DND-41 (cell line): ENCODE measurements at regions not wholly inside any gene's neighbourhood (a gene's known extent, or its start where the extent isn't known, plus 50 kb on each side); places are given as distances from the start of the nearest gene placed in this dataset.

ENCODE experiments used
- ATAC-seq: fragments of 200-7000 bp; cut with Tn5 transposase; 3 replicates; pipeline ENCODE4 v1.9.1; 2021; ENCODE audit warnings: low read depth; ENCODE audit not compliant: insufficient read depth
- DNase-seq: peaks from one replicate; pipeline ENCODE4 v3.0.0-alpha.2; 2020
- H2AFZ ChIP-seq: 2 replicates; pipeline ENCODE4 v1.6.0; 2012; ENCODE audit warnings: low read depth, low read length
- H3K27ac ChIP-seq: 2 replicates; pipeline ENCODE4 v1.5.1; 2012; ENCODE audit warnings: low read length, inconsistent platforms
- H3K27me3 ChIP-seq: fragments of 200-600 bp; sonication (generic); 2 replicates; pipeline ENCODE4 v1.6.0; 2012; ENCODE audit warnings: low read length, mild to moderate bottlenecking, inconsistent platforms; ENCODE audit not compliant: insufficient read depth, poor library complexity
- H3K36me3 ChIP-seq: 2 replicates; pipeline ENCODE4 v1.5.1; 2012; ENCODE audit warnings: low read length, inconsistent platforms; ENCODE audit not compliant: insufficient read depth
- H3K4me1 ChIP-seq: 2 replicates; pipeline ENCODE4 v1.5.1; 2012; ENCODE audit warnings: mild to moderate bottlenecking, low read length; ENCODE audit not compliant: insufficient read depth
- H3K4me2 ChIP-seq: 2 replicates; pipeline ENCODE4 v1.6.0; 2012; ENCODE audit warnings: mild to moderate bottlenecking, moderate library complexity, low read length, inconsistent platforms; ENCODE audit not compliant: insufficient read depth
- H3K4me3 ChIP-seq, 2 experiments: fragments of 200-600 bp in 1 of 2; shearing (Covaris generic) in 1 of 2; 2 replicates each; pipeline ENCODE4 v1.5.1; 2012 to 2016; ENCODE audit warnings: inconsistent platforms in 2 of 2, low read length in 2 of 2, mild to moderate bottlenecking in 2 of 2, low read depth in 1 of 2, moderate library complexity in 1 of 2
- H3K79me2 ChIP-seq: 2 replicates; pipeline ENCODE4 v1.6.0; 2012; ENCODE audit warnings: low read length, inconsistent platforms; ENCODE audit not compliant: insufficient read depth
- H3K9ac ChIP-seq: 2 replicates; pipeline ENCODE4 v1.6.0; 2012; ENCODE audit warnings: low read depth, mild to moderate bottlenecking, inconsistent platforms, low read length, moderate library complexity
- H3K9me3 ChIP-seq: 2 replicates; pipeline ENCODE4 v1.5.1; 2012; ENCODE audit warnings: low read length, moderate library complexity, mild to moderate bottlenecking, inconsistent platforms; ENCODE audit not compliant: insufficient read depth, severe bottlenecking
- H4K20me1 ChIP-seq: 2 replicates; pipeline ENCODE4 v1.6.0; 2012; ENCODE audit warnings: low read length; ENCODE audit not compliant: insufficient read depth
- CTCF ChIP-seq: IDR thresholded peaks from 2 replicates; pipeline ENCODE4 v1.5.1; 2012; ENCODE audit warnings: borderline replicate concordance, low read length, moderate library complexity, mild to moderate bottlenecking; ENCODE audit not compliant: poor library complexity, severe bottlenecking; ENCODE audit errors: extremely low read depth
- EZH2 ChIP-seq: IDR thresholded peaks from 3 replicates; pipeline ENCODE4 v1.6.1; 2012; ENCODE audit warnings: borderline replicate concordance, low read depth, mild to moderate bottlenecking, moderate library complexity, low read length, inconsistent platforms; ENCODE audit not compliant: severe bottlenecking

DNA sequence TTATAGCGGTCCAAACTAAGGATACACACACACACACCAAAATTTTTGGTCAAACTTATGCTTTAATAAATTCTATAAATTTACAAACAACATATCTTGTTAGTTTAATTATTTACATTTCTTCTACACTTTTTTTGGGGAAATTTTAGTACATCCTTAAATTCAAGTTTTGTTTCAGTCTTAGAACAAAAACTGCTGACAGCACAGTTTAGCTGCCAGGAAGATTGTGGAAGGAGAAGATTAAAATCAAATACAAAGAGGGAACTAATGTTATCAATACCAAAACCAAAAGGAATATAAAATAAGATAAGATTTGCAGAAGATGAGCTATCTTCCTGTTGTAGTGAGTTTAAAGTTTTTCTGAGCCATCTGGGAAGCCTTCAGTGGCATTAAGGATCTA, 368.8 kb downstream of the AASDHPPT start:
- Histone ChIP-seq H3K4me3 (no peak overlapping the region), H3K4me1 (peaks cover 36% of the 10 kb centered on the region), H2AFZ (peak overlapping the region; percentile 51; the same call in 1 of the 2 replicates), H4K20me1 (no peaks in the 10 kb centered on the region), H3K4me2 (peak overlapping the region; percentile 44; the same call in 1 of the 2 replicates), H3K9me3 (no peaks in the 10 kb centered on the region), H3K9ac (peak overlapping the region; percentile 17; the same call in 1 of the 2 replicates), H3K27me3 (no peaks in the 10 kb centered on the region), H3K79me2 (no peaks in the 10 kb centered on the region), H3K36me3 (no peaks in the 10 kb centered on the region), H3K27ac (peak overlapping the region; percentile 68)
- DNase-seq = no peak
- TF ChIP-seq CTCF (no peak), EZH2 (no peak)
- ATAC-seq = no peak

DNA sequence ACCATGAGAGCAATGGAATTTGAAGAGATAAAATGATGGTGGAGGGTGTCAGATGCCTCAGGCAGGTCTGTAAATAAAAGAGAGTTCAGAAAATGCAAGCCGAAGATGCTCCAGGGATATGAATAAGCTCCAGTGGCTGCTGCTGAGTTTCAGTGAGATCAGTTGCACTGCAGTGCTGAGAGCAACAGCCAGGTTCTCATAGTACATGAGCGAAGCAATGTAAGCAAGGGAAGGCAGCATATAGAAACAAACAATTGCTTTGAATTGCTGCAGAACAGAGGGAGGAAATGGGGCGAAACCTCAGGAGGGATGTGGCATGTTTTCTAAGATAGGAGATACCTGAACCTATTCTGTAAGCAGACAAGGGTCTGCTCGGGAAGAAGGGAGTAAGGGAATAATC, 369.5 kb downstream of the AASDHPPT start:
- no peaks in the 10 kb centered on the region for H3K9me3 ChIP-seq
- no peaks in the 10 kb centered on the region for H4K20me1 ChIP-seq
- TF ChIP-seq CTCF = no peak
- TF ChIP-seq EZH2 = no peak
- no peaks in the 10 kb centered on the region for H3K36me3 ChIP-seq
- peak; percentile 50 for DNase-seq
- H2AFZ ChIP-seq = peak overlapping the region; percentile 51
- no peaks in the 10 kb centered on the region for H3K27me3 ChIP-seq
- peak overlapping the region; percentile 68 for H3K27ac ChIP-seq
- peak overlapping the region; percentile 44 for H3K4me2 ChIP-seq
- peak overlapping the region; percentile 17 for H3K9ac ChIP-seq
- no peaks in the 10 kb centered on the region for H3K79me2 ChIP-seq
- peaks cover 36% of the 10 kb centered on the region for H3K4me1 ChIP-seq
- no peak overlapping the region for H3K4me3 ChIP-seq
- ATAC-seq = peak; percentile 82

GRCh38 chr11:106447631-106448191, 370.2 kb downstream of the AASDHPPT start:
- H3K27ac ChIP-seq = peak overlapping the region; percentile 44
- no peak overlapping the region for H3K9ac ChIP-seq
- no peaks in the 10 kb centered on the region for H3K27me3 ChIP-seq
- peaks cover 36% of the 10 kb centered on the region for H3K4me1 ChIP-seq
- H3K36me3 ChIP-seq = no peaks in the 10 kb centered on the region
- TF ChIP-seq EZH2 = no peak
- no peak for TF ChIP-seq CTCF
- ATAC-seq (no peak), DNase-seq (no peak)
- no peaks in the 10 kb centered on the region for H3K79me2 ChIP-seq
- H4K20me1 ChIP-seq = no peaks in the 10 kb centered on the region
- H3K4me3 ChIP-seq = no peak overlapping the region
- H3K4me2 ChIP-seq = no peak overlapping the region
- H2AFZ ChIP-seq = peak overlapping the region; percentile 9; the same call in 1 of the 2 replicates
- peaks cover 1% of the 10 kb centered on the region for H3K9me3 ChIP-seq
